Esophagus squamous epithelium (tissue), 4 donors: ENCODE measurements at regions not wholly inside any gene's neighbourhood (a gene's known extent, or its start where the extent isn't known, plus 50 kb on each side); places are given as distances from the start of the nearest gene placed in this dataset.

ENCODE experiments used
- CTCF ChIP-seq, 6 experiments: fragments of 450-650 bp in 4 of 6; fragments of 200-600 bp in 2 of 6; sonication (generic) in 2 of 6; IDR thresholded peaks; one replicate each; pipeline ENCODE4 v1.5.1; 2016 to 2019; ENCODE audit warnings: antibody characterized with exemption in 6 of 6, mild to moderate bottlenecking in 4 of 6, moderate library complexity in 4 of 6
- POLR2A ChIP-seq, 4 donors: fragments of 450-650 bp; IDR thresholded peaks; one replicate each; pipeline ENCODE4 v1.6.1; 2017; ENCODE audit warnings: antibody characterized with exemption in 4 of 4, mild to moderate bottlenecking in 4 of 4, moderate library complexity in 3 of 4

GRCh38 chr16:50434872-50435478 lies 66.2 kb upstream of the BRD7 start:
- TF ChIP-seq CTCF (IDR thresholded peaks at IDR 0.05) (no peak), POLR2A (IDR thresholded peaks at IDR 0.05) (no peak)
